Spinal cord (tissue), 9 donors: ENCODE measurements at regions not wholly inside any gene's neighbourhood (a gene's known extent, or its start where the extent isn't known, plus 50 kb on each side); places are given as distances from the start of the nearest gene placed in this dataset.
"Not testable (repeated sequence)": the region's sequence is repeated elsewhere in the genome, so short reads cannot be mapped to it uniquely, and the experiment has no call there.

Source experiments
- DNase-seq, 6 donors: peaks; one replicate each; pipeline versions ENCODE4 v3.0.0 to v3.0.0-alpha.2; 2013 to 2015; ENCODE audit warnings: low spot score in 6 of 6, low read depth in 4 of 6
- H3K27ac ChIP-seq: one replicate; pipeline ENCODE4 v1.5.1; 2013; ENCODE audit warnings: low read depth, low read length, control low read depth
- H3K27me3 ChIP-seq: one replicate; pipeline ENCODE4 v1.6.1; 2013; ENCODE audit warnings: low read length; ENCODE audit not compliant: control insufficient read depth, insufficient read depth
- H3K36me3 ChIP-seq: one replicate; pipeline ENCODE4 v1.6.1; 2013; ENCODE audit warnings: low read length; ENCODE audit not compliant: control insufficient read depth, insufficient read depth
- H3K4me1 ChIP-seq: one replicate; pipeline ENCODE4 v1.6.1; 2013; ENCODE audit warnings: low read length; ENCODE audit not compliant: control insufficient read depth, insufficient read depth
- H3K4me3 ChIP-seq: one replicate; pipeline ENCODE4 v1.5.1; 2013; ENCODE audit warnings: low read depth, low read length, control low read depth
- H3K9me3 ChIP-seq: one replicate; pipeline ENCODE4 v1.6.1; 2013; ENCODE audit warnings: low read length; ENCODE audit not compliant: control insufficient read depth, insufficient read depth
- WGBS: methylation state at CpG from one replicate; pipeline ENCODE4 v1.1.5; 2013; ENCODE audit warnings: missing lambda C conversion rate; ENCODE audit not compliant: insufficient coverage; 5-methylcytosine and 5-hydroxymethylcytosine counted together
- donor health status: healthy.

DNA sequence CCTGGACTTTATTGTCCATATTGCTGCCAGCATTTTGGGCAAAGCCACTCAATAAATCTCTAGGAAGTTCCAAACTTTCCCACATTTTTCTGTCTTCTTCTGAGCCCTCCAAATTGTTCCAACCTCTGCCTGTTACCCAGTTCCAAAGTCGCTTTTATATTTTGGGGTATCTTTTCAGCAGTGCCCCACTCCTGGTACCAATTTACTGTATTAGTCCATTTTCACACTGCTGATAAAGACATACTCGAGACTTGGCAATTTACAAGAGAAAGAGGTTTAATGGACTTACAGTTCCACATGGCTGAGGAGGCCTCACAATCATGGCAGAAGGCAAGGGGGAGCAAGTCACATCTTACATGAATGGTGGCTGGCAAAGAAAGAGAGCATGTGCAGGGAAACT is 53.4 kb downstream of the AHSP start:
- DNase-seq, H3K27ac ChIP-seq, H3K4me1 ChIP-seq, H3K36me3 ChIP-seq, H3K27me3 ChIP-seq, H3K9me3 ChIP-seq, H3K4me3 ChIP-seq: not testable (repeated sequence)
- WGBS: 20% methylated on average over 1 of the region's 2 CpGs

DNA sequence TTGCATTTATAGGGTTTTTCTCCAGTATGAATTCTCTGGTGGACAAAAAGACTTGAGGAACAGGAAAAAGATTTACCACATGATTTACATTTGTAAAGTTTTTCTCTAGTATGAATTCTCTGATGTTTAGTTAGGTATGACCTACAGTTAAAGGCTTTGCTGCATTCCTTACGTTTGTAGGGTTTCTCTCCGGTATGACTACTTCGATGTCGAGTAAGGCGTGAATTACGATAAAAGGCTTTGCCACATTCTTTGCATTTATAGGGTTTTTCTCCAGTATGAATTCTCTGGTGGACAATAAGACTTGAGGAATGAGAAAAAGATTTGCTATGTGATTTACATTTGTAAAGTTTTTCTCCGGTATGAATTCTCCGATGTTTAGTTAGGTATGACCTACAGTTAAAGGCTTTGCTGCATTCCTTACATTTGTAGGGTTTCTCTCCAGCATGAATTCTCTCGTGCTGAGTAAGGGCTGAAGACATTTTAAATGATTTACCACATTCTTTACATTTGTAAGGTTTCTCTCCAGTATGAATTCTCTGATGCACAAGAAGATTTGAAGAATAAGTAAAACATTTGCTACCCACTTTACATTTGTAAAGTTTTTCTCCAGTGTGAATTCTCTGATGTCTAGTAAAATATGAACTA is 74.2 kb downstream of the AHSP start:
- H3K27me3 ChIP-seq, H3K36me3 ChIP-seq, DNase-seq, H3K4me3 ChIP-seq, H3K4me1 ChIP-seq, H3K9me3 ChIP-seq, H3K27ac ChIP-seq: not testable (repeated sequence)
- 83% methylated on average over 8 of the region's 9 CpGs for WGBS

DNA sequence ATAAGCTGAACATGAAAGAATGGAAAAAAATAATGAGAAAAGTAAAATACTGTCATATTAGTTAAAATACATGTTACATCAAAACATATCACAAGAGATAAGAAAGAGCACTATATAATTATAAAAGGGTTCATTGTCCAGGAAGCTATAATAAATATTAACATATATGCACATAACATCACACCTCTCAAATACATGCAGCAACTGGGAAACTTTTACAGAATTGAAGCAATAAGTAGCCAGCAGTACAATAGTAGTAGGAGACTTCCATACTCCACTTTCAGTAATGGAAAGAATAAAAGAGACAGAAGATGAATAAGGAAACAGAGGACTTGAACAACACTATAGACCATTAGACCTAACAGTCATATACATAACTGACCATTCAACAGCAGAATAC is 90.4 kb downstream of the AHSP start:
- Histone ChIP-seq H3K27me3 (no peaks in the 10 kb centered on the region), H3K9me3 (no peaks in the 10 kb centered on the region), H3K36me3 (no peaks in the 10 kb centered on the region), H3K4me1 (no peaks in the 10 kb centered on the region), H3K4me3 (no peak overlapping the region), H3K27ac (no peak overlapping the region)
- DNase-seq: no peak

DNA sequence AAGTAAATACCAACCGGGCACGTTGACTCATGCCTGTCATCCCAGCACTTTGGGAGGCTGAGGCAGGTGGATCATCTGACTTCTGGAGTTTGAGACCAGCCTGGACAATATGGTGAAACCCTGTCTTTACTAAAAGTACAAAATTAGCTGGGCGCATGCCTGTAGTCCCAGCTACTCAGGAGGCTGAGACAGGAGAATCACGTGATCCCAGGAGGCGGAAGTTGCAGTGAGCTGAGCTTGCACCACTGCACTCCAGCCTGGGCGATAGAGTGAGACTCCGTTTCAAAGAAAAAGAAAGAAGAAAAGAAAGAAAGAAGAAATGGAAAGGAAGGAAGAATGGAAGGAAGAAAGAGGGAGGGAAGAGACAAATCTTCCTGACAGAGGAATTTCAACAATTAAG is 108.7 kb downstream of the AHSP start:
- no peaks in the 10 kb centered on the region for H3K9me3 ChIP-seq
- no peak for DNase-seq
- no peaks in the 10 kb centered on the region for H3K36me3 ChIP-seq
- H3K27me3 ChIP-seq: no peaks in the 10 kb centered on the region
- WGBS: 76% methylated on average over 7 of the region's 7 CpGs
- H3K4me1 ChIP-seq: no peaks in the 10 kb centered on the region
- no peak overlapping the region for H3K27ac ChIP-seq
- H3K4me3 ChIP-seq: no peak overlapping the region

DNA sequence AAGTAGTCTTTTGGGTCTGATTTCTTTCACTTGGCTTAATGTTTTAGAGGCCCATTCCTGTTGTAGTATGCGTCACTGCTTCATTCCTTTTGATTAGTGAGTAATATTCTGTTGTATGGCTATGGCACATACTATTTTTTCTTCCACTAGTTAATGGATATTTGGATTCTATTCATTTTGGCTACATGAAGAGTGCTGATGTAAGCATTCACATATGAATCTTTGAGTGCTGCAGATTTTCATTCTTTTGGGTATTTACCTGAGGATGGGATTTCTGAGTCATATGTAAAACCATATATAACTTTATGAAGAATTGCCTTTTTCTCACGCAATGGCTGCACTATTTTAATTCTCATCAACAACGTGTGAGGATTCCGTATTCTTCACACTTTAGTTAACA is 113.6 kb downstream of the AHSP start:
- Histone ChIP-seq H3K9me3 (no peaks in the 10 kb centered on the region), H3K4me1 (no peaks in the 10 kb centered on the region), H3K36me3 (no peaks in the 10 kb centered on the region), H3K27me3 (no peaks in the 10 kb centered on the region), H3K4me3 (no peak overlapping the region), H3K27ac (no peak overlapping the region)
- no CpG with 5 or more reads among the region's 4 CpGs for WGBS
- no peak for DNase-seq

DNA sequence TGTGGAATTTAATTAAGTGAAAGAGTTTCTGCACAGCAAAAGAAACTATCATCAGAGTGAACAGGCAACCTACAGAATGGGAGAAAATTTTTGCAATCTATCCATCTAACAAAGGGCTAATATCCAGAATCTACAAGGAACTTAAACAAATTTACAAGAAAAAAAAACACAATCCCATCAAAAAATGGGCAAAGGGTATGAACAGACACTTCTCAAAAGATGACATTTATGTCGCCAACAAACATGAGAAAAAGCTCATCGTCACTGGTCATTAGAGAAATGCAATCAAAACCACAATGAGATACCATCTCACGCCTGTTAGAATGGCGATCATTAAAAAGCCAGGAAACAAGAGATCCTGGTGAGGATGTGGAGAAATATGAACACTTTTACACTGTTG is 128.0 kb downstream of the AHSP start:
- H3K9me3 ChIP-seq, H3K4me1 ChIP-seq, H3K4me3 ChIP-seq, H3K27me3 ChIP-seq, DNase-seq, H3K36me3 ChIP-seq, H3K27ac ChIP-seq: not testable (repeated sequence)
- WGBS: no CpG with 5 or more reads among the region's 4 CpGs

DNA sequence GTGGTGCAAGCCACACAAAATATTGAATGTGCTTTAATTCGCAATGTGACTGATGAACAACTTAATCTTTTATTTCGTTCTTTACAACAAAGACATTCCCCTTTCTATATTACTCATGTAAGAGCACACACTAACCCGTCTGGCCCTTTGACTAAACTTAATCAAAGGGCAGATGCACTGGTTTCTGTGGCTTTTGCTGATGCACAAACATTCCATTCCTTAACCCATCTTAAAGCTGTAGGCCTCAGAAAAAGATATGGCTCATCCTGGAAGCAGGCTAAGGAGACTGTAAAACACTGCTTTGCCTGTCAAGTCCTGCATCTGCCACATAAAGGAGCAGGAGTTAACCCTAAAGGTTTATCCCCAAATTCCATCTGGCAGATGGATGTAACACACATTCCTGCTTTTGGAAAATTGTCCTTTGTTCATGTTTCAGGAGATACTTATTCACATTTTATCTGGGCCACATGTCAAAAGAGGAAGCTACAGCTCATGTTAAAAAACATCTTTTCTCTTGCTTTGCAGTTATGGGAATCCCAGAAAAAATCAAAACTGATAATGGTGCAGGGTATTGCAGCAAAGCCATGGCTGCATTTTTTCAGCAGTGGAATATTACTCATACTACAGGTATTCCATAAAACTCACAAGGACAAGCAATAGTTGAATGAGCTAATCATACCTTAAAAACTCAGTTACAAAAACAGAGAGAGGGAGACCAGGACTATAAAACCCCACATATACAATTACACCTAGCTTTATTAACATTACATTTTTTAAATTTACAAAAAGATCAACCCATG is 137.2 kb downstream of the AHSP start:
- no peak overlapping the region for H3K27ac ChIP-seq
- WGBS: 42% methylated on average over 3 of the region's 3 CpGs
- no peak for DNase-seq
- no peaks in the 10 kb centered on the region for H3K27me3 ChIP-seq
- H3K4me3 ChIP-seq: no peak overlapping the region
- no peaks in the 10 kb centered on the region for H3K9me3 ChIP-seq
- no peaks in the 10 kb centered on the region for H3K4me1 ChIP-seq
- H3K36me3 ChIP-seq: no peaks in the 10 kb centered on the region

DNA sequence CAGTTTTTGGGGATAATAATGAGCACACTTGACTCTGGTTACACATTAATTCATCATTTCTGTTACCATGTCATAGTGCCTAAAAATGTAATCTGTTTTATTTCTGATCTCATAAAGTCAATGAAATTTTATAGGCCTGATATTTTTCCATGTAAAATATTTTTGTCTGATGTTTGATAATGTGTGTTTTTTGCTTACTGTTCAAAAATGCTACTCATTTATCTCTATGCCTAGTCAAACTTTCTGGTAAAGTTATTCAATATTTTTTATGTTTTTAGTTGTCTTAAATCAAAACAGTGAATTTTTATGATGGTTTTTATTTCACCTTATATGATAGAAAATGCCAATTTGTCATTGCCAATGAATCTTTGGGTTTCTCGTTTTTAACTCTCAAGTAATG is 147.0 kb downstream of the AHSP start:
- peaks cover 2% of the 10 kb centered on the region for H3K9me3 ChIP-seq
- no peaks in the 10 kb centered on the region for H3K4me1 ChIP-seq
- no peak for DNase-seq
- H3K36me3 ChIP-seq: no peaks in the 10 kb centered on the region
- no peak overlapping the region for H3K4me3 ChIP-seq
- H3K27ac ChIP-seq: no peak overlapping the region
- H3K27me3 ChIP-seq: no peaks in the 10 kb centered on the region
- WGBS: no CpG with 5 or more reads among the region's 1 CpG

DNA sequence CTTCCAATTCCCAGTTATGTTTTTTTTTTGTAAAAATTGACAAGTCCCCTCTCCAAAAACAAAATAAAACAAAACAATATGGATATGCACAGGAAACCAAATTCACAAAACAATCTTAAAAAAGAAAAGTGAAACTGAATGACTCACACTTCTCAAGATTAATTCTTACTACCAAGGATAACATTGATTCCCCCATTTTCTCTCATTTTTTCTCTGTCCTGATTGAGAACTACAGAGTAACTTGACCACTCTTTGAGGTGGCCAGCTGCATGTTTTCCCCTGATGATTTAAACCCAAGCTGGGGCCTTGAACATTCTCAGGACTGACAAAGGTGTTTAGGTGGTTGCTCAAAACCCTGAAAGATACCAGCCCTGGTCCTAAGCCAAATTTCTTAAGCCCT is 149.0 kb downstream of the AHSP start:
- Histone ChIP-seq H3K27ac (no peak overlapping the region), H3K27me3 (no peaks in the 10 kb centered on the region), H3K4me3 (no peak overlapping the region), H3K9me3 (no peaks in the 10 kb centered on the region), H3K36me3 (no peaks in the 10 kb centered on the region), H3K4me1 (no peaks in the 10 kb centered on the region)
- no peak for DNase-seq

DNA sequence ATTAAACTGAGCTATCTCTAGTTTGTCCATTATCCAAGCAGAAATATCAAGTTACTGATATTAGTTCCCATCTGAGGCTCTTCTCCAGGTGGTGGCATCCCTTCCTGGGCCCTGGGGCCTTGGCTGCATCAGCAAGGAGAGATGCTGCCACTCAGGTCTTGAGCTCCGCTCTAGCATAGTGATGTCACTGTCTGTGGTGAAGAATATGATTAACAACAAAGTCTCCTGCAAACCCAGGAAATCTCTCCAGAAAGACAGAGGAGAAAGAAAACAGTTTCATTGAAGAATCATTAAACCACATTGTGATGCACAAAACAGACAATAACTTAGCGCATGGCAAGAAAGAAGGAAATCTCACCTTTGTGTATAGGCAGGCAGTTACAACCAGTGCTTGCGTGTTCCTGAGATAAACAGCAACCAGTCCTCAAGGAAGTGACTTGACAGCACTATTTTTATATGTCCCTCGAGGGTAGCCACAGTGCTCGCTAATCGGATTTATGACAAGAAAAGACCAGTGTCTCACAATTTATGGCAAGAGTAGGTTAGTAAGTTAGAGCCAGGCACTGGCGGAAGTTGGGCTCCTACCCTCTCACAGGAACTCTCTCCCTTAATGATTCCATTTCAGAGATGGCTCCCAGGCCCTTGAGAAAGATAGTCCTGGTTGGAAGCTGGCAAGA is 151.1 kb downstream of the AHSP start:
- H3K27ac ChIP-seq: no peak overlapping the region
- no peaks in the 10 kb centered on the region for H3K9me3 ChIP-seq
- H3K27me3 ChIP-seq: no peaks in the 10 kb centered on the region
- H3K4me3 ChIP-seq: no peak overlapping the region
- WGBS: 69% methylated on average over 2 of the region's 7 CpGs
- DNase-seq: no peak
- H3K4me1 ChIP-seq: no peaks in the 10 kb centered on the region
- H3K36me3 ChIP-seq: no peaks in the 10 kb centered on the region
